ENCODE measurements at regions not wholly inside any gene's neighbourhood (a gene's known extent, or its start where the extent isn't known, plus 50 kb on each side); places are given as distances from the start of the nearest gene placed in this dataset.
"Not testable (repeated sequence)": the region's sequence is repeated elsewhere in the genome, so short reads cannot be mapped to it uniquely, and the experiment has no call there.

DNA sequence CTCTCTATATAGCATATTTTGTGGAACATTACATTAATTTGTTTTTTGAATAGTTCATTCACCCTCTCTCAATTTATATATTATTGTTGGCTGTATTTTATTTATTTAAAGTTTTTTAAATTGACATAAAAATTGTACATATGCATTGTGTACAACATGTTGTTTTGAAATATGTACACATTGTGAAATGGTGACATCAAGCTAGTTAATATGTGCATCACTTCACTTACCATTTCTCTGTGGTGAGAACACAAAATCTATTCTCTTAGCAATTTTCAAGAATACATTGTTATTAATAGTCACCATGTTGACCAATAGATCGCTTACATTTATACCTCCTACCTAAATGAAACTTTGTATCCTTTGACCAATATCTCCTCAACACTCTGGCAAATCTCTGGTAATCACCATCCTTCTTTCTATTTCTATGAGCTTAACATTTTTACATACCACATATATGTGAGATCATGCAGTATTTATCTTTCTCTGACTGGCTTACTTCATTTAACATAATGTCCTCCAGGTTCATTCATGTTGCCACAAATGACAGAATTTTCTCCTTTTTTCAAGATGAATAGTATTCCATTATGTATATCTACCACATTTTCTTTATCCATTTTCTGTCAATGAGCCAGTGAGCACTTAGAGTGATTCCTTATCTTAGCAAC is 180.9 kb upstream of the DEPDC1 start:
- DNase-seq: no peak

DNA sequence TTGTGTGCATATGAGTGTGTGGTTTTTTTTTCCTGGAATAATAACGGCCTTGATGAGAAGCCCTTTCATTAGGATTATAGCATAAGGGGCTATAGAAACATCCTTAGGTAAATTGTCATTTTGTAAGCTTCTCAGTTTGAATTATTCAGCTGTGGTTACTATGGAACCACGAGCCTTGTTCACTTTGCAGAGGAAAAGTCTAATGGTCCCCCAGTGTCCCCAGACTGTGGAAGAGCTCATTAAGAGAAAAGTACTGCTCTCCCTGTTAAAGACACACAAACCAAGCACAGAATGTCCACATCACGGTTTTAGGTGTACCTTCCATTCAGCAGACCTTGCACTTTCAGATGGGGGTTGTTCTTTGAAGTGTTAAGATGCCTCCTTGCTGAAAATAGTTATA is 199.3 kb upstream of the DEPDC1 start:
- no peak for DNase-seq

- no peak for DNase-seq
Measured at GRCh38 chr1:68703921-68704354, 207.1 kb upstream of the DEPDC1 start.

DNA sequence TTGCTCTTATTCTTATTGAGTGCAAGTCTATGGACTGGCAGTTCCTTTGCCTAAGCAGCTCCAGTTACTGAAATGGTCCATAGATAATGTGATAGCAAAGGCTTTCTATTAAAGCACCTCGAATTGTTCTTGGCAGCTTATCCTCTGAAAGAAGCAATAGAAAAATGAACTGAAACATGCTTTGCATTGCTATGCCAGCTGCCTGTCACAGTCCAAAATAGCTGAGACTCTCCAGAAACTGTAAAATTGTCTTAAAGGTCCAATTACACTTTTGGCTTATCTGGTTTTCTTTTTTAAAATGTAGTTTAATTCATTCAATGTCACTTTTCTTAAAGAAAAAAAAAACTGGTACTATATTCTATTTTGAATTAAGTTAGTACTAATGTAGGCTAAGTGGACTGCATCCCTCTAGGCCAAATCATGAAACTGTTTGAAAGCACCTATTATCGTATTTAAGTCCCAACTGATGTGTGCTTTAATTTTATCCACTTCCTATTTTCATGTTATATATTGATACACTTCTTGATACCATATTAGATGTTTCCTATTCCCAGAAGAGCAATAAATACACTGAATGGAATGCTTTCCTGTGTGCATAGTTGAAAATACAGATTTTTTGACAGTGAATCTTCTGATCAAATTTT is 208.0 kb upstream of the DEPDC1 start:
- no peak for DNase-seq

- no peak for DNase-seq
Measured at GRCh38 chr1:68705466-68705865, 208.6 kb upstream of the DEPDC1 start.

DNA sequence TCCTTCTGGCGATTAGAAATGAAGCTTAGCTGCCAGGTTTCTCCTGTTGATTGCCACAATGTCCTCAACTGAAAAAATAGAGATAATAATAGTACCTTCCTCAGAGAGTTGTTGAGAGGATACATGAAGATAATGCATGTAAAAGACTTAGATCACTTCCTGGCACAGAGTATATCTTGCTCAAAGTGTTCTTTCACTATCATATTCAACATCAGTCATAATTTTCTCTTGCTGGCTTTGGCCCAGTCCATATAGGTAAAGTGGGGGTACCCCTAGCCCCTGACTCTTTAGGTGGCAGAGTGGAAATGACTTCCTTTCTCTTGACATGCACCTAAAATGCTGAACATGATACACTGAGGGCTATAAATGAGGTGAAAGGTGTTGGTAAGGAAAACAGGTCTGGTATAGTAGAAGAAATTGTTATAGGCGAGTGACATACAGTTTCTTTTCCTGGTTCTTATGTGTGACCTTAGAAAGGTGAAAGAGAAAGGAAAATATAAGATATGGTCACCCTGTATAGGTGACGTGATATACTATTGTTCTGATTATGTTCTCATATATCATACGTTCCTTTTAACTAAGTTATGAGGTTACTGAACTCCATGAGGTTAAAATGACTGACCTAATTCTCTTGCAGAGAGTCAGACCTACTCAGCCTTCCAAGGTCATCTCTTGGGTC is 209.9 kb upstream of the DEPDC1 start:
- DNase-seq: no peak

- no peak for DNase-seq
Measured at GRCh38 chr1:68717330-68717729, 220.4 kb upstream of the DEPDC1 start.

DNA sequence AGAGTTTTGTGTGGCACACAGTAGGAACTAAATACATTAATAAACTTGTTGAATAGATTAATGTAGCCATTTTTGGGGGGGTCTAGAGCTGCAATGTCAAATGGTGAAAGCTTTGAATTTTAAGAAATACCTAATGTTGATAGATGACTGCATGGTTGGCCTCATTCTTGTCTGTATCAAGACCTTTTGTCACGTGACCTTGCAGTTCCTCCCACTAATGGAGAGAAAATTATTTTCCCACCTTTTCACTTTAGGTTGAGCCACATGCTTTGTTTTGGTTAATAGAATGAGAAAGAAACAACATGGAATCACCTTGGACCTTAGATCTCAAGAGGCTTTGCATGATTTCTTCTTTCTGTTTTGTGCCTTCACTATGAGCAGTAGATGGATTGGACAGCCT is 223.6 kb upstream of the DEPDC1 start:
- no peak for DNase-seq

DNA sequence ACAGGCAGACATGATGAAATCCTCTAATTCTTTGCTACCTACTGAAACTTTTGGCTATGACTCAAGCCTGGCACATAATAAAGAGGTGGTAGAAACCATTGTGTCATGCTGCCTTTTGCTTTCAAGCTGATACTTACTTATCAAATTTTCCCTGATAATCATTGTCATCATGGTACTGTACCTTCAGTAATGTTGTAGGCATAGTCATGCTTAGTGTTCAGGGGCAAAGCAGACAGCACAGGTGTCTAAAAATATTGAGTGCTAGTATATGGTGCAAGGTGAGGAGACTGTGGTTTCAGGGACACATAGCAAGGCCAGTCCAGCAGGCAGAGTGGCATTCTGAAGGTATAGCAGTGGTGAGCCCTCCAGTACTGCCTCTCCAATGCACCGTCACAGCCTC is 226.9 kb upstream of the DEPDC1 start:
- DNase-seq: no peak

GRCh38 chr1:68725001-68725752 is 228.3 kb upstream of the DEPDC1 start:
- peak; percentile 83 for DNase-seq

GRCh38 chr1:68739486-68739885 is 242.6 kb upstream of the DEPDC1 start:
- DNase-seq: not testable (repeated sequence)

DNA sequence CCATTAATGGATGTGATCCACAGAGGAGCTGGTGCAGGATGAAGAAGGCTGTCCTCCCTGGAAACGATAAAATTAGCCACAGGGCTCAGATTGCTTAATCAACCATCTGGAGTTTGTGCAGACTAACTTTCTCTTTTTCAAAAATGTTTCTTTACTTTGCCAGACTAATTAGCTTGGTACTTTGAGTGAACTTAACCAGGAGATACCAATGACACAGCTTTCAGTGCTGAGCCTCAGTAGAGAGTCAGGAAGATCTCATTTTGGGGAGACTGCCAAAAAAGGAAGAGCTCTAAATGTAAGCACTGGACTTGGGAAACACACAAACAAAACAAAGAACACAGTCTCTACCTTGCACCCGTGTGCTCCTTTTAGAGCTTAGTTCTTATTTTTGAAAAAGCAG is 248.1 kb upstream of the DEPDC1 start:
- DNase-seq: no peak

DNA sequence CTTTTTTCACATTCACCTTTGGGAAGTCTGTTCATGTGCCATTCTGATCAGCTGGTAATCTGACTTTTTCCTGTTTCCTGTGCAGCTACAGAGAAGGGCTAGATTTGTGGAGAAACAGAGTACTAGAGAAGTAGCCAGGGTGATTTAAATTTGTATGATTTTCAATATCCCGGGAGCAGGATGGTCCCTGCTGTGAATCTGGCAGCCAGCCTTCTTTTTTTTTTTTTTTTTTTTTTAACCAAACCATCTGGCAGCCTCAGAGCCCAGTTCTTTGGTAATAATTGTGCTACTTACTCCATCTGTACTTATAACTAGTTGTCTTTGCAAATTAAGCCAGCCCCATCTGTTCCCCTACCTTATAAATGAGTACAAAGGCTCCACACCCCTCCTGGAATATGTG is 248.6 kb upstream of the DEPDC1 start:
- DNase-seq: no peak

DNA sequence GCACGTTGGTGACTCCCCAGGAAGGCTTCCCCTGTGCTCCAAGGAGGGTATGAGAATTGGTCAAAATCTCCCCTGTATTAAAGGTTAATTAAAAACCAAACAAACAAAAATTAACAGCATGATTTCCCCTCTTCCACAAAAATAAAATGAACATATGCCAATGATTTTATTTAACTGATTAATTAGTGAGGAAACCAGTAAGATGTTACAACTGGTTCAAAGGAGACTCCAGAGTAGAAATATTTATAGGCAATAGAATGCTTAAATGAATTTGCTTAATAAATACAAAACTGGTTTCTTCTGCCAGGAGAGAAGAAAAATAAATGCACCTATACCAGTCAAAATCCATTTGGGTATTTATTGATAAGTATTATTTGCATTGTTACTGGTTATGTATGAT is 249.5 kb upstream of the DEPDC1 start:
- DNase-seq: no peak

DNA sequence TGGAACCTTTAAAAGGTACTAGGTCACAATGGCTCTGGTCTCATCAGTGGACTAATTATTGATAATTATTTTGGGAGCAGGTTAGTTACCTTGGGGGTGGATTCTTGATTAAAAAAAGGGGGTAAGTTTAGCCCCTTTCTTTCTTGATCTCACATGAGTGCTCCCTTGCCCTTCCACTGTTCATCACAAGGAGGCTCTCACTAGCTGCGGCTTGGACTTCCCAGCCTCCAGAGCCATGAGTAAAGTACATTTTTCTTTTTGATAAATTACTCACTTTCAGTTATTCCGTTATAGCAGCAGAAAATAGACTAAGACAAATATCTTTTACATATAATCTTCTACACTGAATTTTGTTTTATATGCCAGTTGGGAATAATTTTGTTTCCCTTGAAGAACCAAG is 254.8 kb upstream of the DEPDC1 start:
- no peak for DNase-seq

DNA sequence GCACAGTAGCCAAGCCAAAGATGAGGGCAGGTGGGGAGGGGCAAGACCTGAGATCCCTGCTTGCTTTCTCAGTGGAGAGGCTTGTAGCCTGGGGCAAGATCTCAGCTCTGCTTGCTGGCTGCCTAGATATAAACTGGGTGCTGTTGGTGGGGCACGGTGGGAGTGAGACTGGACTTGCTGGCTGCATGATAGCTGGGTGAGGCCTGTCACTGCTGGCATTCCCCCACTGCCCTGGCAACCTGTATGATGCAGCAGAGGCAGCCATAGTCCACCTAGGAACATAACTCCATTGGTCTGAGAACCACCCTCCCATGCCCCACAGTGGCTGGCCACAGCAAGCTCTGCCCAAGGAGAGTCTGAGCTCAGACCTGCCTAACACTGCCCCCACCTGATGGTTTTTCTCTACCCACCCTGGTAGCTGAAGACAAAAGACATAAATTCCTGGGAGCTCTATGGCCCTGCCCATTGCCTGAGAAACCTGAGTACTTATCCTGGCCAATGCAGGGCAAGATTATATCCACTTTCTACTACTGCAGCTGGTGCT is 261.9 kb upstream of the DEPDC1 start:
- DNase-seq: no peak

GRCh38 chr1:68767941-68768340 is 271.1 kb upstream of the DEPDC1 start:
- DNase-seq: no peak

- no peak for DNase-seq
Measured at GRCh38 chr1:68770817-68771216, 273.9 kb upstream of the DEPDC1 start.

GRCh38 chr1:68777851-68778250 is 281.0 kb upstream of the DEPDC1 start:
- DNase-seq: no peak

GRCh38 chr1:68779841-68780240 is 283.0 kb upstream of the DEPDC1 start:
- not testable (repeated sequence) for DNase-seq

GRCh38 chr1:68780919-68781318 is 284.0 kb upstream of the DEPDC1 start:
- DNase-seq: no peak

GRCh38 chr1:68782890-68783289 is 286.0 kb upstream of the DEPDC1 start:
- no peak for DNase-seq

- no peak for DNase-seq
Measured at GRCh38 chr1:68785328-68785727, 288.4 kb upstream of the DEPDC1 start.

All from COR-L47 (cell line).